ENCODE measurements at regions not wholly inside any gene's neighbourhood (a gene's known extent, or its start where the extent isn't known, plus 50 kb on each side); places are given as distances from the start of the nearest gene placed in this dataset.

- Histone ChIP-seq H3K4me1 (no peaks in the 10 kb centered on the region), H3K27ac (no peak overlapping the region), H3K27me3 (no peaks in the 10 kb centered on the region), H3K4me3 (no peak overlapping the region), H3K9me3 (no peaks in the 10 kb centered on the region), H3K36me3 (no peaks in the 10 kb centered on the region)
- no peak for TF ChIP-seq CTCF (IDR thresholded peaks at IDR 0.05)
- intact Hi-C loops (cut with DNase I; ENCODE audit: low total_unique reads) = no loop called here
- no peak for DNase-seq
These were observed 527.6 kb downstream of the SATB2 start for GRCh38 chr2:198930170-198930569.

- no peak overlapping the region for H3K27ac ChIP-seq
- no peak for DNase-seq
These were observed 529.7 kb downstream of the SATB2 start for GRCh38 chr2:198928026-198928425.

GRCh38 chr2:198917926-198918720, 539.6 kb downstream of the SATB2 start:
- Histone ChIP-seq H3K27ac (no peak overlapping the region), H3K36me3 (no peaks in the 10 kb centered on the region), H3K4me1 (no peaks in the 10 kb centered on the region), H3K27me3 (no peaks in the 10 kb centered on the region), H3K4me3 (no peak overlapping the region), H3K9me3 (peaks cover 0 to 5% (median 0%) of the 10 kb centered on the region in 3 donors)
- TF ChIP-seq CTCF (IDR thresholded peaks at IDR 0.05) = no peak
- no peak for DNase-seq
- intact Hi-C loops (cut with DNase I; ENCODE audit: low total_unique reads) = no loop called here

More at GRCh38 chr2:198928026-198928425, 529.7 kb downstream of the SATB2 start:
- no peaks in the 10 kb centered on the region for H3K27me3 ChIP-seq
- no peaks in the 10 kb centered on the region for H3K36me3 ChIP-seq
- no peaks in the 10 kb centered on the region for H3K4me1 ChIP-seq
- no peak for TF ChIP-seq CTCF (IDR thresholded peaks at IDR 0.05)
- no peak overlapping the region for H3K4me3 ChIP-seq
- no peaks in the 10 kb centered on the region for H3K9me3 ChIP-seq
- intact Hi-C loops (cut with DNase I; ENCODE audit: low total_unique reads) = no loop called here

- DNase-seq = no peak
- intact Hi-C loops (cut with DNase I; ENCODE audit: low total_unique reads) = no loop called here
- peaks cover 0 to 5% (median 0%) of the 10 kb centered on the region in 3 donors for H3K9me3 ChIP-seq
These were observed 540.5 kb downstream of the SATB2 start for GRCh38 chr2:198917275-198917674.

GRCh38 chr2:198916548-198917080, 541.1 kb downstream of the SATB2 start:
- DNase-seq = no peak
- no peaks in the 10 kb centered on the region for H3K27me3 ChIP-seq
- H3K4me1 ChIP-seq = no peaks in the 10 kb centered on the region
- peaks cover 0 to 5% (median 0%) of the 10 kb centered on the region in 3 donors for H3K9me3 ChIP-seq
- H3K36me3 ChIP-seq = no peaks in the 10 kb centered on the region
- intact Hi-C loops (cut with DNase I; ENCODE audit: low total_unique reads) = no loop called here
- H3K4me3 ChIP-seq = no peak overlapping the region
- TF ChIP-seq CTCF (IDR thresholded peaks at IDR 0.05) = no peak
- no peak overlapping the region for H3K27ac ChIP-seq

More at GRCh38 chr2:198917275-198917674, 540.5 kb downstream of the SATB2 start:
- no peaks in the 10 kb centered on the region for H3K4me1 ChIP-seq
- H3K36me3 ChIP-seq = no peaks in the 10 kb centered on the region
- no peak overlapping the region for H3K27ac ChIP-seq
- H3K27me3 ChIP-seq = no peaks in the 10 kb centered on the region
- H3K4me3 ChIP-seq = no peak overlapping the region
- TF ChIP-seq CTCF (IDR thresholded peaks at IDR 0.05) = no peak
